ENCODE measurements at regions not wholly inside any gene's neighbourhood (a gene's known extent, or its start where the extent isn't known, plus 50 kb on each side); places are given as distances from the start of the nearest gene placed in this dataset.

- no peak for DNase-seq
- WGBS, 2 donors, result 76 to 86% methylated on average over 9 to 10 of the region's 10 CpGs
- H3K9me3 ChIP-seq, result no peaks in the 10 kb centered on the region
- peak in 1 of 2 donors; percentile 32 for ATAC-seq (ENCODE audit: low FRiP score in 2 of 2)
- H3K4me1 ChIP-seq, result no peaks in the 10 kb centered on the region
- H3K27ac ChIP-seq, result no peak overlapping the region
- no peak overlapping the region for H3K4me3 ChIP-seq
- H3K27me3 ChIP-seq, result no peaks in the 10 kb centered on the region
- TF ChIP-seq, protein P1, sequence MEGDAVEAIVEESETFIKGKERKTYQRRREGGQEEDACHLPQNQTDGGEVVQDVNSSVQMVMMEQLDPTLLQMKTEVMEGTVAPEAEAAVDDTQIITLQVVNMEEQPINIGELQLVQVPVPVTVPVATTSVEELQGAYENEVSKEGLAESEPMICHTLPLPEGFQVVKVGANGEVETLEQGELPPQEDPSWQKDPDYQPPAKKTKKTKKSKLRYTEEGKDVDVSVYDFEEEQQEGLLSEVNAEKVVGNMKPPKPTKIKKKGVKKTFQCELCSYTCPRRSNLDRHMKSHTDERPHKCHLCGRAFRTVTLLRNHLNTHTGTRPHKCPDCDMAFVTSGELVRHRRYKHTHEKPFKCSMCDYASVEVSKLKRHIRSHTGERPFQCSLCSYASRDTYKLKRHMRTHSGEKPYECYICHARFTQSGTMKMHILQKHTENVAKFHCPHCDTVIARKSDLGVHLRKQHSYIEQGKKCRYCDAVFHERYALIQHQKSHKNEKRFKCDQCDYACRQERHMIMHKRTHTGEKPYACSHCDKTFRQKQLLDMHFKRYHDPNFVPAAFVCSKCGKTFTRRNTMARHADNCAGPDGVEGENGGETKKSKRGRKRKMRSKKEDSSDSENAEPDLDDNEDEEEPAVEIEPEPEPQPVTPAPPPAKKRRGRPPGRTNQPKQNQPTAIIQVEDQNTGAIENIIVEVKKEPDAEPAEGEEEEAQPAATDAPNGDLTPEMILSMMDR (IDR thresholded peaks at IDR 0.05), result no peak
- no peak for TF ChIP-seq POLR2AphosphoS5 (IDR thresholded peaks at IDR 0.05)
- TF ChIP-seq EP300 (IDR thresholded peaks at IDR 0.05), result no peak
- no peak for TF ChIP-seq POLR2A (IDR thresholded peaks at IDR 0.05)
- no peaks in the 10 kb centered on the region for H3K36me3 ChIP-seq
These were observed 52.1 kb upstream of the TNRC6C start for GRCh38 chr17:77906377-77906871.

- TF ChIP-seq, protein P1 (IDR thresholded peaks at IDR 0.05), result no peak
- TF ChIP-seq POLR2AphosphoS5 (IDR thresholded peaks at IDR 0.05), result no peak
- TF ChIP-seq EP300 (IDR thresholded peaks at IDR 0.05), result no peak
- TF ChIP-seq POLR2A (IDR thresholded peaks at IDR 0.05), result no peak
- WGBS, 2 donors, result 91 to 92% methylated on average over 23 of the region's 23 CpGs
- no peak overlapping the region for H3K4me3 ChIP-seq
These were observed 50.7 kb upstream of the TNRC6C start for GRCh38 chr17:77907497-77908461.

DNA sequence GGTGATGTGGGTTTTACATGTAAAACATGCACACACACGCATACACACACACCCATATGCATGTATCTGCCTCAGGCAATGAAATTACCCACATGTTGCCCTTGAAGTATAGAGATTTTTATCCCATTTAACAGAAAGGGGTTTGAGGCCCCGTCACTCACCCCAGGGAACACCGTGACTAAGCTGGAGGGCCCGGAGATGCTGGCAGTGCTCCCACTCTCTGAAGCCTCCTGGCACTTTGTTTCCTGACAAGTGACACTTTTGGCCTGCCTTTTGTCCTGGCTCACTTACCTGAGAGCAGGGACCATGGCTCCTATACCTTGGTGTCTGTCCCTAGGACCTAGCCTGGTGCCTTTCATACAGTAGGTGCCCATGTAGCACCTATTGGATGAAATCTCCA is 50.0 kb upstream of the TNRC6C start:
- H3K9me3 ChIP-seq, result no peaks in the 10 kb centered on the region
- H3K4me1 ChIP-seq, result no peaks in the 10 kb centered on the region
- WGBS, 2 donors, result 64 to 76% methylated on average over 4 of the region's 4 CpGs
- ATAC-seq (ENCODE audit: low FRiP score in 2 of 2), result peak in 1 of 2 donors; percentile 49
- H3K27me3 ChIP-seq, result no peaks in the 10 kb centered on the region
- TF ChIP-seq EP300 (IDR thresholded peaks at IDR 0.05), result no peak
- no peak for TF ChIP-seq POLR2AphosphoS5 (IDR thresholded peaks at IDR 0.05)
- no peak for TF ChIP-seq POLR2A (IDR thresholded peaks at IDR 0.05)
- TF ChIP-seq, protein P1 (IDR thresholded peaks at IDR 0.05), result no peak
- no peak overlapping the region for H3K27ac ChIP-seq
- H3K36me3 ChIP-seq, result no peaks in the 10 kb centered on the region
- DNase-seq, result no peak
- no peak overlapping the region for H3K4me3 ChIP-seq

More at GRCh38 chr17:77907497-77908461, 50.7 kb upstream of the TNRC6C start:
- DNase-seq (no peak), ATAC-seq (ENCODE audit: low FRiP score in 2 of 2) (peak in 1 of 2 donors; percentile 37)
- Histone ChIP-seq H3K36me3 (no peaks in the 10 kb centered on the region), H3K27me3 (no peaks in the 10 kb centered on the region), H3K27ac (no peak overlapping the region), H3K4me1 (no peaks in the 10 kb centered on the region), H3K9me3 (no peaks in the 10 kb centered on the region)

Small RNA genes lying in the stretch of these regions (small RNA-seq; reads per million reads assigned to genes)
- gene MIR4316 (0 reads per million in 4 donors), gene RF00019 (0 reads per million in 4 donors)

Measured in upper lobe of left lung (tissue), 6 donors.